ENCODE measurements at regions not wholly inside any gene's neighbourhood (a gene's known extent, or its start where the extent isn't known, plus 50 kb on each side); places are given as distances from the start of the nearest gene placed in this dataset.

GRCh38 chr3:106700981-106701380 is 676.3 kb upstream of the CCDC54 start:
- no peaks in the 10 kb centered on the region for H3K9me3 ChIP-seq (ENCODE audit: low read length)
- H3K4me1 ChIP-seq (ENCODE audit: insufficient read depth, low read length, severe bottlenecking): no peaks in the 10 kb centered on the region
- H3K4me2 ChIP-seq (ENCODE audit: low read length): no peak overlapping the region
- H3K27ac ChIP-seq (ENCODE audit: low read depth, low read length, poor library complexity, severe bottlenecking): no peak overlapping the region
- H3K4me3 ChIP-seq (ENCODE audit: low read depth, low read length, poor library complexity, severe bottlenecking): no peak overlapping the region
- H3K9me2 ChIP-seq (ENCODE audit: low read depth, low read length): no peaks in the 10 kb centered on the region
- TF ChIP-seq EZH2 (IDR thresholded peaks at IDR 0.05; ENCODE audit: borderline replicate concordance, low read length) (no peak), CTCF (IDR thresholded peaks at IDR 0.05; ENCODE audit: low read length) (no peak)
- H4K20me1 ChIP-seq (ENCODE audit: insufficient read depth, low read length): no peaks in the 10 kb centered on the region
- H3K36me3 ChIP-seq (ENCODE audit: insufficient read depth, low read length): no peaks in the 10 kb centered on the region
- H3K27me3 ChIP-seq (ENCODE audit: insufficient read depth, low read length): no peaks in the 10 kb centered on the region
- no peaks in the 10 kb centered on the region for H3K79me2 ChIP-seq (ENCODE audit: insufficient read depth, low read length)
- no peak overlapping the region for H2AFZ ChIP-seq (ENCODE audit: low read length)
- no peaks in the 10 kb centered on the region for H3F3A ChIP-seq (ENCODE audit: insufficient read depth, low read length)
- H3K9ac ChIP-seq (ENCODE audit: low read length): no peak overlapping the region

- Histone ChIP-seq H3K79me2 (ENCODE audit: insufficient read depth, low read length) (no peaks in the 10 kb centered on the region), H3K4me3 (ENCODE audit: low read depth, low read length, poor library complexity, severe bottlenecking) (no peak overlapping the region), H3K27me3 (ENCODE audit: insufficient read depth, low read length) (no peaks in the 10 kb centered on the region), H3K4me2 (ENCODE audit: low read length) (no peak overlapping the region), H3K27ac (ENCODE audit: low read depth, low read length, poor library complexity, severe bottlenecking) (no peak overlapping the region), H3K36me3 (ENCODE audit: insufficient read depth, low read length) (no peaks in the 10 kb centered on the region), H3K9me3 (ENCODE audit: low read length) (no peaks in the 10 kb centered on the region), H3K9me2 (ENCODE audit: low read depth, low read length) (no peaks in the 10 kb centered on the region), H2AFZ (ENCODE audit: low read length) (no peak overlapping the region), H3K9ac (ENCODE audit: low read length) (no peak overlapping the region), H4K20me1 (ENCODE audit: insufficient read depth, low read length) (no peaks in the 10 kb centered on the region), H3F3A (ENCODE audit: insufficient read depth, low read length) (no peaks in the 10 kb centered on the region), H3K4me1 (ENCODE audit: insufficient read depth, low read length, severe bottlenecking) (no peaks in the 10 kb centered on the region)
- TF ChIP-seq CTCF (IDR thresholded peaks at IDR 0.05; ENCODE audit: low read length) (no peak), EZH2 (IDR thresholded peaks at IDR 0.05; ENCODE audit: borderline replicate concordance, low read length) (no peak)
These were observed 673.7 kb upstream of the CCDC54 start for GRCh38 chr3:106703524-106703923.

GRCh38 chr3:106707347-106707746 is 669.9 kb upstream of the CCDC54 start:
- no peaks in the 10 kb centered on the region for H3K79me2 ChIP-seq (ENCODE audit: insufficient read depth, low read length)
- H3K9ac ChIP-seq (ENCODE audit: low read length): no peak overlapping the region
- H3K27me3 ChIP-seq (ENCODE audit: insufficient read depth, low read length): no peaks in the 10 kb centered on the region
- H3K36me3 ChIP-seq (ENCODE audit: insufficient read depth, low read length): no peaks in the 10 kb centered on the region
- H3K9me2 ChIP-seq (ENCODE audit: low read depth, low read length): no peaks in the 10 kb centered on the region
- no peak overlapping the region for H3K4me3 ChIP-seq (ENCODE audit: low read depth, low read length, poor library complexity, severe bottlenecking)
- TF ChIP-seq CTCF (IDR thresholded peaks at IDR 0.05; ENCODE audit: low read length) (no peak), EZH2 (IDR thresholded peaks at IDR 0.05; ENCODE audit: borderline replicate concordance, low read length) (no peak)
- no peaks in the 10 kb centered on the region for H3K4me1 ChIP-seq (ENCODE audit: insufficient read depth, low read length, severe bottlenecking)
- no peaks in the 10 kb centered on the region for H3F3A ChIP-seq (ENCODE audit: insufficient read depth, low read length)
- H4K20me1 ChIP-seq (ENCODE audit: insufficient read depth, low read length): no peaks in the 10 kb centered on the region
- H3K9me3 ChIP-seq (ENCODE audit: low read length): no peaks in the 10 kb centered on the region
- no peak overlapping the region for H3K4me2 ChIP-seq (ENCODE audit: low read length)
- no peak overlapping the region for H3K27ac ChIP-seq (ENCODE audit: low read depth, low read length, poor library complexity, severe bottlenecking)
- H2AFZ ChIP-seq (ENCODE audit: low read length): no peak overlapping the region

Measured in OCI-LY1 (cell line).